GM19455 (cell line): ENCODE measurements at regions not wholly inside any gene's neighbourhood (a gene's known extent, or its start where the extent isn't known, plus 50 kb on each side); places are given as distances from the start of the nearest gene placed in this dataset.
"Not testable (repeated sequence)": the region's sequence is repeated elsewhere in the genome, so short reads cannot be mapped to it uniquely, and the experiment has no call there.

Source experiments
- ATAC-seq: cut with Tn5 transposase; IDR thresholded peaks from one replicate; pipeline ENCODE4 v1.9.1; 2021; ENCODE audit not compliant: unreplicated experiment

DNA sequence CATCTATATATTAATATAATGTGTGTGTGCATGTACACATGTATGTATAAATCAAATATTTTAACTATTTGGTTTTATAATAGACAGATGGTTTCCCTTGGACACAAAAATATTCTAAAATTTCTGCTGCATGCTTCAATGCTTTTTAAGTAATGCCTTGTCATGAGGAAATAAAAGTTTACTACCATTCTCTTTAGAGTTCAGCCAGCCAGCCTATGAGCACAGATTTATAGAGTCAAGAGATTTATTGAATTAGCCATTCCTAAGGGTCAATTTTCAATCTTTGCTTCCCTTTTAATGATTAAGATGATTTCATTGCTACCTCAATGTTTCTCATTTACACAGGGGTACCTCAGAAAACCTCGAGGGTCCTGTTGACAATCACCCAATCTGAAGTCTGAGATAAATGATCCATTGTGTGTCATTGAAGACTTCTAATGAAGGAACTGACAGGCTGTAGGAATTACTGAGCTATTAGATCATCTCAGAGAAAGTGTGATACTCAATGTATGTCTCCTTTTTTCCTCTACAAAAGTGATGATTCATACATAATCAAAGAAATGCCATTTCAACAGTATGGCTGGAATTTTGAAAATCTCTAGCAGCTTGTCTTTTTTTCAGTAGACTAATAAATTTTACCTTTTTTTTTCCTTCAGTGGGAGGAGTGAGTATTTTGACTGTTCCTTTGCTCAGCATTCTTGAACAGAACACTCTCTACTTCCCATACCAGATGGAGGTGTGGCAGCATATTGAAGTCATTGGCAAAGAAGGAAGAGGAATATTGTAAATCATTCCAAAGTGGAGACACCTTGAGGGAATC, 222.6 kb upstream of the PCDH18 start:
- ATAC-seq, result no peak

DNA sequence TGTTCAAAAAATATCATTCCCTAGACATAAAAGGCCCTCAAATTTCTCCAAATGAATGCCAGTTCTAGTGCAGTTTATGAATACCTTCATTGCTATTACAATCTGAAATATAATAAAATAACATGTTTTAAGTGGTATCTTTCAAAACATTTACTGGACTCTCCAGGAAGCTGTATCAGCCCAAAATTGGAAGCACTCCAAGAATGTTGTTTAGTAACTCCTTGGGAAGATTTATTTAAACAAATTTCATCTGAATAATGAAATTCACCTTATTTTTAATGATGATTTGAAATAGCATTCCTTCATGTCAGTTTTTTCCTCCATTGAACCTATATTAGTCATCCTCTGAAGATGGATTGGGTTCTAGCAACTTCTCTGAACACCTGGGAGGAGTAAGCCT, 217.2 kb upstream of the PCDH18 start:
- ATAC-seq, result no peak

DNA sequence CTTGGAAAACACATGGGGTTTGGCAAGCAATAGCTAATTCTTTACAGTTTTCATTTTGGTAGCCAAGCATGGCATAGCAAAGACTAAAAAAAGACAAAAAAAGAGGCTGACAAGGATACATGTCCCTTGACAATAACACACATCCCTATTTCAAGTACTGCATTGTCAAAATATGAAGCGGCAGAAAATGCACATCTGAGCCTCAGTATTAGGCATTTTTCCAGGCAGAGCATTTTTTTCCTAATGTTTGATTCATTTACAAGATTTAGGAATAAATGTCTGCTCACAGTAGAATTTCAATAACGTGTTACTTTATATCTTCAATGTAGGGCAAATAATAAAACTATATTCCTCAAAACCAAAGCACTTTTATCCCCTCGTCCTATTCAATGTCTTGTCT, 216.3 kb upstream of the PCDH18 start:
- no peak for ATAC-seq

DNA sequence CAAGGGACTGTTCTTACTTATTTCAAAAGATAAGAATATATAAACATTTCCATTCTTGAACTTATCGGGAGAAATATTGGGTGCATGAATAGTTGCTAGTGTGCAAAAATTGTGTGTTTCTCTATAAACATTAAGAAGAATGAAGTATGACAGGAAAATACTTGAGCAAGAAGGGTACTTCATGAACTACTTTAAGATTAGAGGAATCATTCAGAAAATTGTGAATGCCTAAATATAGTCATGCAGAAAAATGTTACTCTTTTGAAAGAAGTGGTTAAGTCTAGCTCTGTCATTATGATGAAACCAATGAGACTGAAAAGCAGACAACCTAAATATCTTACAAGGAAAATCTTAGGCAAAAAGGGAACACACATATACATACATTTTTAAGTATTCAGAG, 207.8 kb upstream of the PCDH18 start:
- no peak for ATAC-seq

DNA sequence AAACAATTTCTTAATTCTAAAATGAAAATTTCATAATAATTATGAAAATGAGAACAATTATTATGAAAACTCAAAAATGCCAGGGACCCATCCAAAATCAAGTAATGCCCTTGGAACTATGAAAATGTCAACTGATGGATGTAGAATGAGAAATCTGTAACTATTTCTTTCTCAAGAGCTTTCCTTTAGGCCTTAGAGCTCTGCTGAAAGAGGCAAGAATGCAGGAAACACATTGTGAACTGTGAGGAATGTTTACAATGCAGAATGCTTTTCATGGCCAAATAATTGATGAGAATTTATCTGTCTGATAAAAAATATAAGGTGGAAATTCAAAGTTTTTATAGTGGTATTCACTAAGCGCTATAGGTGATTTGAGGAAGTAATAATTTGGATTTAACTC, 207.1 kb upstream of the PCDH18 start:
- ATAC-seq, result no peak

DNA sequence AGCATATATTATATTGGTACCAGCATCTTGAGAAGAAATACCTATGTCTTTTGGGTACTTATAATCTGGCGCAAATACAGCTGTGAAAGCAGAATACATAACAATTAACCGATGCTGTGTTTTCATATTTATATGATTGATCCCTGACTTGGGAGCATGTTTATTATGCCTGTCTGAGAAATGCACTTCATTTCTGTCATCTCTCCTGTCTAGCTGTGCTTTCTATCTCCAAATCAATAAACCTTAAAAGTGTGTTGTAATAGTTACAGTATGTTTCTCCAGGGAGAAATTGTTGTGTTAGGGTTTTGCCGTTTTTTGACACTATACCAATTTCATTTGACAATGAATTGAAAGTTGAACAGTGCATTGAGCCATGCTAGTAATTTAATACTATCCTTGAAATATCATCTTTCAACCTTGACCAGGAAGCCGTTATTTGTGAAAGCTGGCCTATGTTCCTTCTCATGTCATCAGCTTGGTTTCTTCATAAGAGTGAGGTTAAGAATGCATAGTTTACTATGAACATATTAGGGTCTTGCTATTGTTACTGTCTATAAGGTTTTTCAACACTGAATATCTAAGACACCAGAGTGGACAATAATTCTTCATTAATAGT, 206.2 kb upstream of the PCDH18 start:
- no peak for ATAC-seq

DNA sequence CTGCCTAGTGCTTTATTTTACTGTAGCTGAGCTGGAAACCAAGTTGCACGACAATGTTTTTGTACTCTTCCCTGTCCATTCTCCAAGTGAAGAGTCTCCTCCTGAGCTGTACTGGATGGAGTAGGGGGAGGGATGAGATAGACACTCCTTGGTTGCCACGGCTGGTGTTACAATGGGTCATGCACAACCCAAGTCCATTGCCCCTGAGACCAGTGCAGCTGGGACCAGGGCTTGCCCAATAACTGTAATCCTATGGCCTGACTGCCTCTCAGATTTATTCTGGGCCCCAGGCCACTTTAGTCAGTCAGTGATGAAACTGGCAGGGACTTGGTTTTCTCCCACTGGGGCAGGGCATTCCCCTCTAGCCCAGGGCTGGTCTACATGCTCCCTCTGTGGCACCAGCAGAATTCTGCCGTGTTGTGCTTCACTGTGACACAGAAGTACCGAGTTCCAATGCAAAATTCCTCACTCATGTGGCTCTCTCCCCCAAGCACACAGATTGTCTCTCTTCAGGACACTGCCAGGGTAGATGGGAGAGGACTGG, 203.3 kb upstream of the PCDH18 start:
- no peak for ATAC-seq

DNA sequence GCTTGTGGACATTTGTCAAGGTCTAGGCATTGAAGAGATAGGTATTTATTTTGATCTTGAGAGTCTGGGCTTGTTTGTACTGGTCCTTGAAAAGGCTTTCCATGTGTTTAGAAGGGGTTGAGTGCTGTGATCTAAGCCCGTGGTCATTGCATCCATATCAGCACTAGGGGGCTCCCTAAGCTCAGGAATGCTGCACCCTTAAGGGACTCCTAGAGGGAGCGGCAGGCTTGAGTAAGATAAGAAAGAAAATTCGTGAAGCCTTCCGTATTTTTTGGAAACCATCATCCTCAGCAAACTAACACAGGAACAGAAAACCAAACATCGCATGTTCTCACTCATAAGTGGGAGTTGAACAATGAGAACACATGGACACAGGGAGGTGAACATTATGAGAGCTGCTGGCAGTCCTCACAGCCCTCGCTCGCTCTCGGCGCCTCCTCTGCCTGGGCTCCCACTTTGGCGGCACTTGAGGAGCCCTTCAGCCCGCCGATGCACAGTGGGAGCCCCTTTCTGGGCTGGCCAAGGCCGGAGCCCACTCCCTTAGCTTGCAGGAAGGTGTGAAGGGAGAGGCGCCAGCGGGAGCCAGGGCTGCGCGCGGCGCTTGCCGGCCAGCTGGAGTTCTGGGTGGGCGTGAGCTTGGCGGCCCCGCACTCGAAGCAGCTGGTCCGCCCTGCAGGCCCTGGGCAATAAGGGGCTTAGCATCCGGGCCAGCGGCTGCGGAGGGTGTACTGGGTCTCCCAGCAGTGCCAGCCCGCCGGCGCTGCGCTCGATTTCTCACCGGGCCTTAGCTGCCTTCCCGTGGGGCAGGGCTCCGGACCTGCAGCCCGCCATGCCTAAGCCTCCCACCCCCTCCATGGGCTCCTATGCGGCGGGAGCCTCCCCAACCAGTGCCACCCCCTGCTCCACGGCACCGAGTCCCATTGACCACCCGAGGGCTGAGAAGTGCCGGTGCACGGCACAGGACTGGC, 201.2 kb upstream of the PCDH18 start:
- ATAC-seq, result not testable (repeated sequence)

DNA sequence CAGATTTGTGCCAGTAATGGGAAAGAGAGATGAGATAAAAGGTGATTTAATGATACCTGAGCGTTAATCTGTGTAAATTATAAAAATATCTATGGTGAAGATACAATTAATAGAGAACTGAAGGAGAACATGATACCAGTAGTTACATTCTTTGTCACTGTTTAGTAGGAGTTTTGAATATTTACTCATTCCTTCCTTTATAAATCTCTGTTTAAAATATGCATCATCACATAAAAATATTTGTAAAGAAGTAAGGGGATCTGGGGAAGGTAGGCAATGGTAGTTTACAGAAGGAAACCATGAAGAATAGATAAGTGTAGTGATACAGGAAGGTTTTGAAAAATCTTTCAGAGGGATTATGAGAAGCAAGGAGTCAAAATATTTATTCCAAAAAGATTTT, 190.6 kb upstream of the PCDH18 start:
- no peak for ATAC-seq

DNA sequence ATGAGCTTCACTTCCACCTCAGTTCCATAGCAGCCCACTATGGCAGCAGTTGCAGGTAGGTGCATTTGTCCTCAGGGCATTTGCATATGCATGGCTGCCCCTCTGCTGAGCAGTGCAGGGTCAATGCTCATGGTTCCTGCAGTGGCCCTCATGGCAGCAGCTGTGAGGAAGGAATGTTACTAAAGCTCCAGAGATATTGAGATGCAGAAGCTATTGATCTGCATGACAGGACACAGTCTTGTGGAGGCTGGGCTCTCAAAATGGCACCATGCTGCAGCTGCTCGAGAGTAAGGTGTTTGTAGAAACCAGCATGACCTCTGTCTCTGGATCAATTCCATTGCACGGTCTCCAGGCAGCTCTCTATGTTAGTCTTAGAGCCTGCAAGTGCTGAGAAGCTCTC, 179.2 kb upstream of the PCDH18 start:
- no peak for ATAC-seq

DNA sequence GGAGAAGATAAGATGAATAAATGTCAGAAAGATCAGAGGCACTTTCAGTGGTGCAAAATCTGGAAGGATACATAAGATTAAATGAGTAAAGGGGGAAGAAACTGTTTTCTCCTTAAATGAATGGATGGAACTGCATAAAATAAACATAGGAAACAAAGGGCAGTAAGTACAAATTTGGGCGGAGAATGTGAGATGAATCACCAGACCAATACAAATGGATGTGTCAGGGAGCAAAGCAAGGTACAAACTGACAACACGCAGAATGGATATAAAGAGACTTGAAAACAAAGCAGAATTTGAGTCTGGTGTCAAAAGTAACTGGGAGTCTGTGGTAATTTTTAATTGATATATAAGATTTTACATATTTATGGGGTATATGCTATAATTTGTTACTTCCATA, 175.3 kb upstream of the PCDH18 start:
- ATAC-seq, result no peak

DNA sequence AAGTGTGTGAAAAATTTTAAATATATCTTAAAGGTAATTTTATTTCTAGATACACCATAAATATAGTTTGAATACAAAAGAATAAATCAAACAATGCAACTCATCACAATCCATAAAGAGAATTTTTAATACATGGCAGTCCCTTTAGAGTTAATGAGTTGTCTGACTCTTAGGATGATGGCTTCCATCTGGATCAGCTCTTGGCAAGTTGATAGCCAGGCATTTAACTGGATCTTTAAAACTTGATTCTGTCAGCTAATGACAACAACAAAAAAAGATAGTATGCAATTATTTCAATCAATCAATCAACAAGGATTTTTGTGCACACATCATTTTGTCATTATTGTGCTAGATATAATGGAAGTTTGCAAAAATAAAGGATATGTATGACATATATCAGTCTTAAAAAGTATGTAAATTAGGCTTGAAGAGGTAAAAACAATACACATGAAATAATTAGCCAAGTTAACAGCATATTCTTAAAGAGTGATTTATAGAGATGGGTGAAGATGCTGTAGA, 174.9 kb upstream of the PCDH18 start:
- no peak for ATAC-seq

DNA sequence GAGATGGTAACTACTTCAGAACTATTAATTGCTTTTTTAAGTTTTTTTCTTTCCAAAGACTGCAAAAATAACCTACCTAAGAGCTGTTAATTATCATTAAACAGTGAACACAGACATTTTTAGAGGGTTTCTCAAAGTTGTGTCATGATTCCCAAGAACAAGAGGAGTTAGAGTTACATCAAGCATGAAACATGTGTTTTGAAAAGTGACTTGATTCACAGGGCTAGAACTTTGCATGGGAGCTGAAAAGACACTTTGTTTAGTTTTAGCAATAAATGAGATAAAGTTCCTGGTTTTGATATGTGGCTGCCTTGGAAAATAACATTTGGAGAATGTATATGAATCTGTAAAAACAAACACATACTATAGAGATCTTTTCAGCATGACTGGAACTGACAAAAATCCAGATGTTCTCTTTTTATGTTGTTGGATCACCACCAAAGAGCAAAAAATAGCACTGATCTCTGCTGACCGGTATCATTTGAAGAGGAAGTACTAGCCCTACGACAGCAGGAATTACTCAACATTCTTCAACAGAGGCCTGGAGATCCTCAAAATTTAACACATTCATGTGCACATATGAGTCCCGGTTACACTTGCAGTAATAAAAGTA, 173.0 kb upstream of the PCDH18 start:
- no peak for ATAC-seq

DNA sequence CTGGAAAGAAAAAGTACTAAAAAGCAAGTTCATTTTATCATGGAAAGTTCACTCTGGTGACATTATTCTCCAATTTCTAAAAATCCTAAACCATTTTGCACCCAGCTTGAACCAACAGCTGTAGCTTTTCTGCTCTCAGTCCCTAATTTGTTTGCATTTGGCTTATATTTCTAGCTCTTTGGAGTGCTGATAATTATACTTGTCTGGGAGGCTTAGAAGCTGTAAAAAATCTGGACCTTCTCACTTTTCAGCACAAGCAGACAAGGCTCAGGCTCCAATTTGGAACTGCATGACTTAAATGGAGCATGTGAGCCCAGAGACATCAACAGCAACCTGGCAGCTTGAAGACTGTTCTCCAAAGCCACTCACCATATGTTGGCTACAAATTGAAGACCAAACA, 170.9 kb upstream of the PCDH18 start:
- ATAC-seq, result no peak

DNA sequence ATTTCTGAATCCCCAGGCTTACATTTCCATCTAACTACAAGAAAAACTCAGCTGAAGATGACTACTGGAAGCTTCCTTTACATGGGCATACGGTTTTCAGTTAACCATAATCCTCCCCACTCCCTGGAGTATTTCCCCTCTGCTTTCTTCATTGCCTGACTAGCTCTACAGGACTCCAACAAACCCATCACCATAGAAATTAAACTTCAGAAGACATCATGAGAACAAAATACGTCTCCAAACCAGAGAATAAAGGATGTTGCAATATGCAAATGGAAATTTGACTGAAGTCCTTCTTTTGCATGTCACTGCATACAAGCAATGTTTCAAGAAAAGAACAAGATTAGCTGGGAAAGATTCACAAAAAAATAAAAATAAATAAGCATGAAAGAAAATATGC, 170.2 kb upstream of the PCDH18 start:
- no peak for ATAC-seq

DNA sequence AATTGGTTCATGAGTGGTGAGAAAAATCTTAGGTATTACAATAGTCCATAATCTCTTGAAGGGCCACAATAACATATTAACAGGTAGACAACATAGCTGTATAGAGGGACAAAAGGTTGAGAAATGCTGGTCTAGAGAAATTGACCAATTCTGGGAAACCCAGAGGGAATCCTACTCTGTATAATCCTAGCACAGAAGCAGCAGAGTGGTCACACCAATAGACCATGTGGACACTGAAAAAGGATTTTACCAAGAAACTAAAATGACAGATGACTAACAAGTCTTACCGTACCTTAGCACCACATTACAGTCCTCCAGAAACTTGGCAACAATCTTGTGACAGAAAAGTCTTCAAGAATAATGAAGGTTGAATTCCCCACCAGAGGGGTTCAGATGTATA, 169.1 kb upstream of the PCDH18 start:
- ATAC-seq, result no peak

DNA sequence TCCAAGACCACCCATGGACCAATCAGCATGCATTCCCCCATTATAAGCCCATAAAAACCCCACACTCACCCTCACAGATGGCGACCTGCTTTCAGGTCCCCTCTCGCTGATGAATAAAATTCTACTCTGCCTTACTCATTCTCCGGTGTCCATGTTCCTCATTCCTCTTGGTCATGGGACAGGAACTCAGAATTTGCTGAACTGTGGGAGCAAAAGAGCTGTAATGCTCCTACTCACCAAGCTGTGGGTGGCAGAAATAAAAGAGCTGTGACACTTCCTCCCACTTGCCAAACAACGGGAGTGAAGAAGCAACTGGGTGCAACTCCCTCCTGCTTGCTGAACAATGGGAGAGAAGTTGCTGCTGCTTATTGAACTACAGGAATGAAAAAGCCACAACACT, 168.5 kb upstream of the PCDH18 start:
- ATAC-seq, result no peak

DNA sequence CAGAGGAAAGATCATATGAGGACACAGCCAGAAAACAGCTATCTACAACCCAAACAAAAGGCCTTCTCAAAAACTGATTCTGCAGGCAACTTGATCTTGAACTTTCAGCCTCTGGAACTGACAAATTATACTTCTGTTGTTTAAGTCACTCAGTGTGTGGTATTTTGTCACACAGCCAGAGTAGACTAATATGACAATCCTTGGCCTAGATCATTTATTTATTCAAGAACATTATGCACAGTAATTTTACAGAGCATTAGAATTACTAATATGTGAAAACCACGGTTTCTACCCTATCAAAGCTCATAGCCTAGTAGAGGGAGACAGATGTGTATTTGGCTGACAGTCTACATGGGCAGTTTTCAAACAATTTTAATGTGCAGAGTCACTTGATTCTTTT, 167.8 kb upstream of the PCDH18 start:
- ATAC-seq, result no peak

DNA sequence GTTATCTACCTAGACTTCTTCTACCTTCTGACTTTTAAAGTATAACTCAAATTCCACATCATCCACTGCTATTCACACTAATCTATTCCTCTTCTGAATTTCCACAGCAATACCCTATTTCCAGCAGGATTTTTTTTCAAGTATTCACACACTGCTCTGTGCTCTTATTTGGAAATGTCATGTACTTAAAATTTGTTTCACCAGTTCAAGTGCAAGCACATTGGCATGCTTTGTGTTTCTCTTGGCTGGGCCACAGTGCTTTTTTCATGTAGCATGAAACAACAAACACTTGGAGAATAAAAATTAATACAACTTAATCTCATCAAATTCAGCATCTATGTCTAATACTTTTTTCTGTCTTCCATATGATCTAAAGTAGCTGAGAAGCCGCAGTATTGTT, 161.8 kb upstream of the PCDH18 start:
- ATAC-seq, result no peak

DNA sequence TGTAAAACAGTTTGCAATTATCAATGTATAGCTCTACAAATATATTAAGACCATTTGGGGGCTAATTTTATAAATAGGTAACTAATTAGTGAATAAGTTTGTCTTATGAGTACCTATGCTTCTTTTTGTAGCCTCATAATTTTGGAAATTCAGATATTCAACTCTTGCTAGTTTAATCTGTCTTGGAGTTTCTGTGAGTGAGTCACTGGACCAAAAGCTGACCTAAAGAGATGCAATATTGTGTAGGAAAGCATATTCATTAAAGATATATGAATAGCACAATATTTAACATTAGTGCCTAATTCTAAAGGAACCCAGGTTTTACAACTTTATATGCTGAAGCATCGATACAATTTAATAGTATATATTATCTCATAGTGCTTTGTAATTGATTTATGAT, 161.3 kb upstream of the PCDH18 start:
- no peak for ATAC-seq

DNA sequence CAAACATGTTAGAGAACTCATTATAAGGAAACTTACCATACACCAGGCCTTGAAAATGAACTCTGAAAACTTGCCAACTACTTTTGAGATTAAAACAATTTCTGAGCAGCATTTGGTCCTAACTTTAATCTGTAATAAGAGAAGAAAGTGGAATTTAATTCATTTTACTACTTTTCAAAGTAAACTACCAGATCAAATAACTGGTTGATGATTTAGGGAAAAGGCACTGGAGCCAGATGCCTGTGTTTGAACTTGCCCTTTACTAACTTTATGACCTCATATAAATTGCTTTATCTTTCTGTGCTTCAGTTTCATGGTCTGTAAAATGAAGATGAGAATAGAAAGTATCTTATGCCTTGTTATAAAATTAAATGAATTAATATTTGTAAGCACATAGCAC, 159.9 kb upstream of the PCDH18 start:
- no peak for ATAC-seq
